Kidney tubule cell (primary cell): ENCODE measurements at regions not wholly inside any gene's neighbourhood (a gene's known extent, or its start where the extent isn't known, plus 50 kb on each side); places are given as distances from the start of the nearest gene placed in this dataset.
"Not testable (repeated sequence)": the region's sequence is repeated elsewhere in the genome, so short reads cannot be mapped to it uniquely, and the experiment has no call there.

Source experiments
- DNase-seq: peaks from one replicate; pipeline ENCODE4 v3.0.0-alpha.2; 2018; ENCODE audit warnings: low spot score

DNA sequence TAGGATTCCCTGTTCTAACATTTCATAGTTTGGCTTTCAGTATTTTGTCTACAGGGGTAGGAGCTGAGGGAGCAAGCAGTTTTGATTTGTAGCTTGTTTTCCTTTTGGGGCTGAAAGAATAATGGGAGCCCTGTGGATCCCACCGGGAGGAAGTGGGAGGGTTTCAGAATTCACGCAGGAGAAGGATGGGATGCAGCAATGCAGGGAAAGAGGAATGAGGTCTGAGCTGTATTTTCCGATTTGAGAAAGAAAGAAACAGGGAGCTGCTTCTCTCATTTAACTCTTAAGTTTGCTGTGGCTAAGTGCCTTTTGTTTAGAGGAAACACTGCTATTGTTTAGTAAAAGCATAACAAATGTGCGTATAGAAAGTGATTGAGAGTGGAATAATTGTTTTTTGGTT, 141.0 kb downstream of the ADCYAP1 start:
- DNase-seq: no peak

DNA sequence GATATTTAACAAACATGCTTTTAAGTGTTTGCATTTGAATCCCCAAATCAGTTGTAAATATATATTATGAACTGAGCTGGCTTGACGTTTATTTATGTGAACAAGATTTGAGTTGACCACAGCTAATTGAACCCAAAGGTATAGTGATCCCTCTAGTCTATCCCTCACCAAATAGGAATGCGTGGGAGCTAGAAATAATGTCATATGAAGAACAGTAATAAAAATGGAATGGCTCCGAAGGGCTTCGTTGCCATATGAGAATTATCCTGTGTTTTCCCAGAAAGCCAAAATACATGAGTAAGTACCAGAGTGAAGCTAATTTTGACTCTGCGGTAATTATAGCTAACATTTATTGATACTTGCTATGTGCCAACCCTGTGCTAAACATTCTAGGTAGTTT, 142.7 kb downstream of the ADCYAP1 start:
- DNase-seq: no peak

DNA sequence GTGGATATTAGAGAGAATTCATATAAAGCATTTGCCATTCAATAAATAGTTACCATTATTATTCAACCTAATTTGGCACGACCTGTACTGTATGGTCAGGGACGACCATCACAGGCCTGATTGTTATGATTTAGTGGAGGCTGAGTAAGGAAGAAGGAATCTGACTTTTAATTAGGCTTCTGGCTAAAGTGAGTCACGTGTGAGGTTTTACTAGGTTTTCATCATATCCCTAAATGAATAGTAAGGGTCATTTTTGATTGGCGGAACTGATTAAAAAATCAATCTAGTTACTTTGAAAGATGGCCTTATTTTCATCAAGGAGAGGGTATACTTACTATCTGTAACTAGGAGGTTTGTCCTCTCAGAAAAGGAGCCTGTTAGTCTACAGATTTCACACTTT, 143.4 kb downstream of the ADCYAP1 start:
- peak; percentile 25 for DNase-seq

DNA sequence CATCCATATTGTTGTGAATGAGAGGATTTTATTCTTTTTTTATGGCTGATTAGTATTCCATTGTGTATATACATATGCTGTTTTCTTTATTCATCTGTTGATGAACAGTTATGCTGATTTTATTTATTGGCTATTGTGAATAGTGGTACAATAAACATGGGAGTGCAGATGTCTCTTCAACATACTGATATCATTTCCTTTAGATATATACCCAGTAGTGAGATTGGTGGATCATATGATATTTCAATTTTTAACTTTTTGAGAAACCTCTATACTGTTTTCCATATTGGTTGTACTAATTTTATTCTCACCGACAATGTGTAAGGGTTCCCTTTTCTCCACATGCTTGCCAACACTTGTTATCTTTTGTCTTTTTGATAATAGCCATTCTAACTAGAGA, 144.5 kb downstream of the ADCYAP1 start:
- no peak for DNase-seq

DNA sequence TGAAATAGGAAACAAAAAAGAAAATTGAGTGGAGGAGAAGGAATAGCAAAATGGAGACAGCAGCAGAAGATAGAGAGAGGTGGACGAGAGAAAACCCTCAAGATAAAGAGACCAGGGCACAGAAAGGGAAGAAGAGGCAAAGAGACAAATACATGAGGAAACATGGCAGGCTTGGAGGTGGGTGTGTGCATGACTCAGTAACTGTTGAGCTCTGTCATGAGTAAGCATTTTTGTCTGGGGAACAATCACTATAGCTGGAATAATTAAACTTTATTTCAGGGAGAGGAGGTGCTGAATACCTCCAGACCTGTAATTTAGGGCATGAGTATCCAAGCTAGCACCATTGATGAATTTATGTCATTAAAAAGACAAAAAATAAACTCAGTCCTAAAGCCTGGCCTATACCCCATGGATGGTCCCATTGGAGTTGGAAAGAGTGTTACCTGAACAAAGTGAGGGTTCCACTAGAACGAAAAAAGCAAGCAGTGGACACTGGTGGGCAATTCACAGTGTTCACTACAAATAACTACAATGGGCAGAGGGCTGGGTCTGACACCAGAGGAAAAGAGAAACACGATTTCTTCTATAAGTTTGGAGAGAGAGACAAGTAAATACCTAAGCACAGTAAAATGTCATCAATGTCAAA, 145.5 kb downstream of the ADCYAP1 start:
- peak; percentile 46 for DNase-seq

DNA sequence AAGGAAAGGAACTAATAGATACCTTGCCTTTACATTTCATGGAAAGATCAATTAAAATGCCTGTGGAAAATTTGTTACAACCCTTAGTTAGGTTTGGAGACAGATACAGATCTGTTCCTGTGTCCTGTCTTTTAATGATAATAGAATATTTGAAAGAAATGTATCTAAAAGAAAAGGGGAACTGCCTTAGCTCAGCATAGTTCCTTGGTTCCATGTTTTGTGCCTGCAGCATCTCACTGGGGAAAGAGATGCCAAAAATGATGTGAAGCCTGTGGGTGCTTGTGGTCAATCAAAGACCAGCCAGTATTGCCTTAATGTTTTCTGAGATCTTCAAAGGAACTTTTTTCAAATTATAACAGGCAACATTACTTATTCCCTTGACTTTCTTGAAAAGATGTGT, 147.6 kb downstream of the ADCYAP1 start:
- DNase-seq: no peak

DNA sequence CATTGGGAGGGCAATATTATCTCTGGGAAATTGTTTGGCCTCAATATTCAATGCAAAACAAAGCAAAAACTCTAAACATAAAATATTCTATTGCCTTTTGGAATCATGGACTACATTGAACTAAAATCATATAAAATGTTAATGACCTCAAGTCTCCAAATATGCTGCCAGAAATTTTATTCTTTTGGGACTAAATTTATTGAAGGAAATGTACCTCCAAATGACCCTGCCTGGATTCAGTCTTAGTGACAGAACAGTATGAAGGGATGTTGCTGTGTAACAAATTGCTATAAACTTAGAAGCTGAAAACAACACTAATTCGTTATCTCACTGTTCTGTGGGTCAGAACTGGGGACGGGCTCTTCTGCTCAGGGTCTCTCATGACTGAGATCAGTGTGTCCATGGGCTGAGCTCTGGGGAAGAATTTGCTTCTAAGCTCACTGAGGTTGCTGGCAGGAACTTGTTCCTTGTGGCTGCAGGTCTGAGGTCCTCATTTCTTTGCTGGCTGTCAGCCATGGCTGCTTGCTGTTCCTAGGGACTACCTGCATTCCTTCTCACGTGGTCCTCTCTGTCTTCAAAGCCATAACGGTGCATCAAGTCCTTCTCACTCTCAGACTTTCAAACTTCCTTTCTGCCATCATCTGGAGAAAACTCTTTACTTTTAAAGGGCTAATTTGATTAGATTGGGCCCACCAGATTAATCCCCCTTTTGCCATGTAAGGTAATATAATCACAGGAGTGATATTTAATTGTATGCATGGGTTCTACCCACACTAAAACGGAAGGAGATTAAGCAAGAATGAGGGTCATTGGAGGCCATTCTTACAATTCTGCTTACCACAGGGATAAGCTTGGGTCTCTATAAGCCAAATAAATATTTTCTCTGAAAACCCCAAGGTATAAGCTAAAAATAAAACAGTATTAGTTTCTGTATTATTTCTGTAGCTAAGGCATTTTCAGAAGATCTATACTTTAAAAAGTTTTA, 149.0 kb downstream of the ADCYAP1 start:
- DNase-seq: no peak

DNA sequence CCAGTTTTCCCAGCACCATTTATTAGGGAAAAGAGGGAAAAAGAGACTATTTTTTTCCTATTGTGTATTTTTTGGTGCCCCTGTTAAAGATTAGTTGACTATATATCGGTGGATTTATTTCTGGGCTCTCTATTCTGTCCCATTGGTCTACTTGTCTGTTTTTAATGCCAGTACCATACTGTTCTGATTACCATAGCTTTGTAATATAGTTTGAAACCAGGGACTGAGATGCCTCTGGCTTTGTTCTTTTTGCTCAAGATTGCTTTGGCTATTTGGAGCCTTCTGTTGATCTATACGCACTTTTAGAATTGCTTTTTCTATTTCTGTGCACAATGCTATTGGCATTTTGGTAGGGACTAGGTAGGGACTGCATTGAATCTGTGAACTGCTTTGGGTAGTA, 151.7 kb downstream of the ADCYAP1 start:
- DNase-seq: no peak

DNA sequence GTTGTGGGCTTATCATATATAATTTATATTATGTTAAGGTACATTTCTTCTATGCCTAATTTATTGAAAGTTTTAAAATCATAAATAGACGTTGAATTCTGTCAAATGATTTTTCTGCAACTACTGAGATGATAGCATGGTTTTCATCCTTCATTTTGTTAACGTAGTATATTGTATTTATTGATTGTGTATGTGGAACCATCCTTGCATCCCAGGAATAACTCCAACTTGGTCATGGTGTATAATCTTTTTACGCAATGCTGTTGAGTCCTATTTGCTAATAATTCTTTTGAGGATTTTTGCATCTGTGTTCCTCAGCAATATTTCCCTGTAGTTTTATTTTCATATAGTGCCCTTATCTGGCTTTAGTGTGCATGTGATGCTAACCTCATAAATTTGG, 152.7 kb downstream of the ADCYAP1 start:
- no peak for DNase-seq

DNA sequence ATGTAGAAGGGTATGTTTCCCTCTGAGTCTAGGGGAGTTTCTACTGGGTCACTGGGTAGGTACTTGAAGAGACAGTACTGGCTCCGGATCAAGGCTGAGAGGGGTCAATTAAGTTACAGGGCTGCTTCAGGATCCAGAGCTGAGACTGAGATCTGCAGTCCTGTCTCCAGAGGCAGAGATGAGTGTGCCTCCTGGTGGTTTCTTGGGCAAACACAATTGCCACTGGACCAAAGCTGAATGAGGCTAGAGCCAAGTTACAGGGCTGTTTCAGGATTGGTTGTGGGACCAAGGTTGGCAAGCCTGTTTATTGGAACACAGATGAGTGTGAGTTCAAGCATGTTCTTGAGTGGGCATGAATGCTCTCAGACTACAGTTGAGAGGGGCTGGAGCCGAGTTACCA, 157.9 kb downstream of the ADCYAP1 start:
- DNase-seq: no peak

DNA sequence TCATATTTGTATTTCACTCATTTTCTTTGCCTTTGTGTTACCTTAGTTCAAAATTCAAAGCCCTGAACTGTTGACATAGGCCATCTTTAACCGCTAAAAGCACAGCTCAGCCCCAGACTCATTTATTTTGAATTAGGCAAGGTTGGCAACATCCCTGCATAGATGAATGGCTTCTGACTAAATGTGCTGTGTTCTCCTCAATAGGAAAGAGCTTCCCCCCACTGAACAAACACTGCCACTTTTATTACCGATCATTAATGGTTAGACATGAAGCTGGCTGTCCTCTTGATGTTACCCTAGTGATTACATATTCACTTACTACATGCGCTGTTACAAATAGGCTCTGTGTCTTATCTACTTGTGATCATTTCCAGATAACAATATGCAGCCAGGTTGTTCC, 170.7 kb downstream of the ADCYAP1 start:
- DNase-seq: no peak

DNA sequence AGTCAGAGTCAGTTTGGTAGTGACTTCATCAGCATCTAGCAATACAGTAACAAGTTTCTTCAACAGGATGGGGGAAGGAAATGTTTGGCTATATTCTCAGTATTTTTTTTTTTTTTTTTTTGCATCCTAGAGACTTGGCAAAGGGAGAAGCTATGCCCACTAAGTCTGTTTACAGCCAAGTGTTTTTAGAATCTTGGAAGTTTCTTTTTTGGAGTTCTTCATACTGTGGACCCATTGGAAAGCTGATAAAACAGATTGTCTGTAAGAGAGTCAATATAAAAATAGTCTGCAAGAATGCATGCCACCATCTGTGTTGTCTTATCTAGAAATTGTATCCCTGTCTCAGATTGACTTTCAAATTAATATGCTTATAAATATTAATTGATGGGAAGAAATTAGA, 171.2 kb downstream of the ADCYAP1 start:
- DNase-seq: no peak

DNA sequence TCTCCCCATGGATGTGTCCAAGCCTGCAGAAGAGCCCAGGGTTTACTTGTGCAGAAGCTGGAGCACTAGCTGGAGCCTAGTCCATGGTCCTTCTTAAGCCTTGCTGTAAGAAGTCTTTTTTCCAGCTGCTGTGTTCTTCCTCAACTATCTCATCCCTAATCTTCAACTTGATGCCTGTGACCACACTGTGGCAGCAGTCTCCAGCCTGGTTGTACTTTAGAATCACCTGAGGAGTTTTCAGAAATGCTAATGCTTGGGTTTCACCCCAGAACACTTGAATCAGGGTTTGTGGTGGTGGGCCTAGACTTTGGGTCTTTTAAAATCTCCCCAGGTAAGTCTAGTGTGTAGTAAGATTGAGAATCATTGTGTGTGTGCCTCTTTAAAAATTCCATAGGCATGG, 173.6 kb downstream of the ADCYAP1 start:
- DNase-seq: no peak

DNA sequence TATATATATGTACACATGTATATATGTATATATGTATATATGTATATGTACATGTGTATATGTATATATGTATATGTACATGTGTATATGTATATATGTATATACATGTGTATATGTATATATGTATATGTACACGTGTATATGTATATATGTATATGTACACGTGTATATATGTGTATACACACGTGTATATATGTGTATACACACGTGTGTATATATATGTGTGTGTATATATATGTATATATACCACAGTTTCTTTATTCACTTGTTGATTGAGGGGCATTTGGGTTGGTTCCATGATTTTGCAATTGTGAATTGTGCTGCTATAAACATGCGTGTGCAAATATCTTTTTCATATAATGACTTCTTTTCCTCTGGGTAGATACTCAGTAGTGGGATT, 179.0 kb downstream of the ADCYAP1 start:
- not testable (repeated sequence) for DNase-seq

DNA sequence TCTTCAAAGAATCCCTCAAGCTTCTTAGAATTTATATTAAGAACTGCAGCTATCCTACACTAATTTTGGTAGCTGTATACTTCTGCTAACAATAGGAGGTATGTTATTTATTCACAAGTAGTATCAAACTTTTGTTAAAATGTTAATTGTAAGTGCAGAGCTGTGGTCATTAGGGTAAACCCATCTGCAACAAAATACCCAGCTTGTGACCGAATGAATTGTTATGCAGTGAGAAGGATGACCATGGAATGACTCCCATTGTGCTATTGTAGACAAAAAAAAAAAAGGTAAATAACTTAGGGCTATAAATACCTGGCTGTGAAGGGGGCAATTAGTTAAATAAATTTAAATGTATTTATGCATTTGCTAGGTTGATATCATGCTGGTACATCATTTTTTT, 186.1 kb downstream of the ADCYAP1 start:
- DNase-seq: no peak

DNA sequence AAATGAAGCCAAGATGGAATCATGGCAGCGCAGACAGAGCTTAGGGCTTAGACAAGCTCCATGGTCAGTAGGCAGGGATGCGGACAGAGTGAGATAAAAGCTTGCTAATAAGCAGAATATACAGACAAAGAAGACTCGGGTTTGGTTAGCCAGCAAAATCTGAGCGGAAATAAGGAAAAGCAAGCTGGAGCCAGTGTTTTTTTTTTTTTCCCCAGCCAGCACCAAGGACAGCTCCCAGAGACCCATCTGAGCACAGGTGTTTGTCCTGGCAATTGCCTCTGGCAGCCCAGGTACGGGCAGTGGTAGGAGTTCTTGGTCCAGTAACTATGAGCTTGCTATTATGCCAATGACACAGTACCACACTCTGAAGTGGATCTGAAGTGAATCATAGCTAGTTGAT, 187.6 kb downstream of the ADCYAP1 start:
- DNase-seq: peak; percentile 40

DNA sequence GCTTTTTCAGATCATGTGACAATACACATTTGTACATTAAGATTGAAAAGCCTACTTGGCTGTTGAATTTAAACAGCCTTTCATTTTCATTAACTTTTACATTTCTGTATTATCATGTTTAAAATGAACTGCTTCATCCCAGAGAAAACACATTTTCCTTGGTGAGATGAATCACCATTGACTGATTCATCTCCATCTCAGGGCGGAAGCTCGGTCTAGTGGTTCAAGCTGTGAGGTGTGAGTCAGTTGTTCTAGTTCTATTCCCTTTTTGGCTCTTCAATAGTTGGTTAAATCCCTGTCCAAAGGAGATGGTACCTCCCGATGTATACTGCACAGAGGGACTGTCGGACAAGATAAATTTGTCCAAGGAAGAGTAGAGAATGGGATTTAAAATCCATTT, 189.7 kb downstream of the ADCYAP1 start:
- peak; percentile 73 for DNase-seq

DNA sequence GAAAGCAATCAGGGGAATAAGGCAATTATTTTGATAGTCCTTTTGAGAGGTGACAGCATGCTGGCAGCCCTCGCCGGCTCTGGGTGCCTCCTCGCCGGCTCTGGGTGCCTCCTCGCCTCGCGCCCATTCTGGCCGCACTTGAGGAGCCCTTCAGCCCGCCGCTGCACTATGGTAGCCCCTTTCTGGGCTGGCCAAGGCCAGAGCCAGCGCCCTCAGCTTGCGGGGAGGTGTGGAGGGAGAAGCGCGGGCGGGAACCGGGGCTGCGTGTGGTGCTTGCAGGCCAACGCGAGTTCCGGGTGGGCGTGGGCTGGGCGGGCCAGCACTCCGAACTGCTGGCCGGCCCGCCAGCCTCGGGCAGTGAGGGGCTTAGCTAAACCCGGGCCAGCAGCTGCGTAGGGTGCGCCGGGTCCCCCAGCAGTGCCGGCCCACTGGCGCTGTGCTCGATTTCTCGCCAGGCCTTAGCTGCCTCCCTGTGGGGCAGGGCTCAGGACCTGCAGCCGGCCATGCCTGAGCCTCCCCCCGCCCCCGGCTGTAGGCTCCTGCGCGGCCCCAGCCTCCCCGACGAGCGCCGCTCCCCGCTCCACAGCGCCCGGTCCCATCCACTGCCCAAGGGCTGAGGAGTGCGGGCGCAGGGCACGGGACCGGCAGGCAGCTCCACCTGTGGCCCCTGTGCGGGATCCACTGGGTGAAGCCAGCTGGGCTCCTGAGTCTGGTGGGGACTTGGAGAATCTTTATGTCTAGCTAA, 193.5 kb downstream of the ADCYAP1 start:
- not testable (repeated sequence) for DNase-seq

DNA sequence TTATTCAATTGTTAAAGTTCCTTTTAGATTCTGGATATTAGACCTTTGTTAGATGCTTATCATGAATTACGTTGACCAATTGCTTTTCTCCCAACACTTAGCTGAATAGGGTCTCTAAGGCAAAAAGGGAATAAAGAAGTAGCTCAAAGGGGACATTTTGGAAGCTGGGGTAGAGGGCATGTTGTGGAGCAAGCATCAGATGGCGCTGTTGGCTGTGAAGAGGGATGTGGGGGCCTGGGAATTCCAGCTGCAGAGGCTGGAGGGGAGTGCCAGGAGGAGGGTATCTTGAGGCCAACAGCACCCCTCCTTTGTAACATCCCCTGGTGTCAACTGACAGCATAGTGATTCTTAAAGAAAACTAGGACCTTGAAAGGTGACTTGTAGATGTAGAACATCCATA, 198.2 kb downstream of the ADCYAP1 start:
- no peak for DNase-seq

DNA sequence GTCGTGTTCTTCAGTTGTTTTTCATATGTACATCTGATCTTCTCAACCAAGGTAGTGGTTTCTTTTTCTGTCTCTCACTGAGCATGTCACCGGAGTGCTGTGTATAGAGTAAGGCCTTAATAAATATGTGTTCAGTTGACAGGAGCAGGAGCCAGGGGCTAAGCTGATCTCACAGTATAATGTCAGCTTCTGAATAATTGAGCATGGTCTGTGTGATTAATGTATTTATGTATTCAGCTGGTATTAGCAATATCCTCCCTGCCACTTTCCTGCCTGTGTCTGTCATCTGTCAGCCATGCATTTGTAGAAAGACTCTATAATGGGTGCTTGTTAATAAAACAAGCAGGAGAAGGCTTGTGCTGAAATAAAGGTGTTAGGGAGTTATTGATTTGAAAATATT, 198.9 kb downstream of the ADCYAP1 start:
- DNase-seq: no peak

DNA sequence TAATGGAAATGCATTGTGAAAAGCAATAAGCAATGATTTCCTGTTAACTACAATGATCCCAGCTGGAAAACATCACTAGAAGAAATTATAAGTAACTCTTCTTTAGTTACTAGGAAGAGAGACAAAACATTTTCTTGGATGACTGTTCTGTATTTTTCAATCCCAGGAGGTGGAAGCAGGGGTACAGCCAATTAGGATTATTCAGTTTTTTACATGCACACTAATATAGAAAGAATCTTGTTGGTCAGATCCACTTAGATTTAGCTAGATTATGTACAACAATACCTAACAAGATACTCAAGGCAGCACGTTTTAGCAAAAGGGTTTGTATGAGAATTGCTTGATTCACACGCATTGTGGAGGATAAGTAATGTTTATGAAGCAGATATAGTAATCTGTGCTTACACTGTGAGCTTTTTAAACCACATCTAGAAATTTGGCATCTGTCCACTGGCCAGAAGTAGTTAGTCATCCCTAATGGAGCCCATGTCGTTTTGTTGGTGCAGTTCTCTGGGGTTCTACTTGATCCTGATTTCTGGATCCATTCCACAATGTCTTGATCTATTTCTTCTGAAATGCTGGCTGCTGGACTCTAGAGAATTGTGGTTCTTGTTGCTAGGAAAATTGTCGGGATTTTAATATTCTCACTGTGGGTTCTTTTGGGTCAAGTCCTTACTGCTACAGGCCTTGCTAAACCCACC, 199.7 kb downstream of the ADCYAP1 start:
- DNase-seq: no peak

DNA sequence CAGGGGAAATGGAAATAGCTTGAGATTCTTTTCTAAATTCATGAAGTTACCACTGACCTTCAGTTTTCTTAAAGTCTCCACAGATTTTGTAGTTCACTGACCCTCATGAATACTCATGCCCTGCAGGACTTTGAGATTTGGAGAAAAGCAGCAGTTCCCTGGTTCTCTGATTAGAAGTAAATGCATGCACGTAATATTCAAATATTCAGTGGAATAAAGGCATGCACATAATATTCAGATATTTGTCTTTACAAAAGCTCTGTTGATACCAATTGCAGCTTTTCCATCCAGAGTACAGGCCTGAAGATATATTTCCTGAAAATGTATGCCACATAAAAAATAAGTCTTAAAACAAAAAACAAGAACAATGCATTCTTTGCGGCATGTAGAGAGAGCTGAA, 219.8 kb downstream of the ADCYAP1 start:
- DNase-seq: no peak
